ENCODE measurements at regions not wholly inside any gene's neighbourhood (a gene's known extent, or its start where the extent isn't known, plus 50 kb on each side); places are given as distances from the start of the nearest gene placed in this dataset.

- TF ChIP-seq ZSCAN20 (CRISPR knock-in tag; IDR thresholded peaks at IDR 0.05; ENCODE audit: borderline replicate concordance) (no peak), SMAD3 (CRISPR knock-in tag; IDR thresholded peaks at IDR 0.05) (no peak), ZNF234 (CRISPR knock-in tag; conservative IDR thresholded peaks at IDR 0.05) (no peak), SAP130 (CRISPR knock-in tag; IDR thresholded peaks at IDR 0.05; ENCODE audit: low read depth) (peak; percentile 65), ZNF747 (CRISPR knock-in tag; IDR thresholded peaks at IDR 0.05; ENCODE audit: borderline replicate concordance) (no peak), ZNF512B (CRISPR knock-in tag; IDR thresholded peaks at IDR 0.05; ENCODE audit: borderline replicate concordance) (no peak), PHB2 (IDR thresholded peaks at IDR 0.05; ENCODE audit: partially characterized antibody) (no peak), NR2F2 (IDR thresholded peaks at IDR 0.05; ENCODE audit: borderline replicate concordance, low read depth) (no peak), LCORL (IDR thresholded peaks at IDR 0.05) (no peak), LCORL (CRISPR knock-in tag; IDR thresholded peaks at IDR 0.05) (no peak), CENPT (CRISPR knock-in tag; IDR thresholded peaks at IDR 0.05; ENCODE audit: low read depth) (no peak), PBX3 (CRISPR knock-in tag; IDR thresholded peaks at IDR 0.05; ENCODE audit: borderline replicate concordance) (no peak), GLI4 (CRISPR knock-in tag; IDR thresholded peaks at IDR 0.05; ENCODE audit: borderline replicate concordance) (no peak), ZBTB33 (CRISPR knock-in tag; IDR thresholded peaks at IDR 0.05) (peak; percentile 82), HNF4G (IDR thresholded peaks at IDR 0.05; ENCODE audit: borderline replicate concordance, low read depth, low read length) (peak; percentile 53; the same call in 1 of the 2 replicates), HNF4G (CRISPR knock-in tag; IDR thresholded peaks at IDR 0.05; ENCODE audit: borderline replicate concordance, low read depth) (peak; percentile 29; the same call in 1 of the 2 replicates), MLXIP (CRISPR knock-in tag; IDR thresholded peaks at IDR 0.05; ENCODE audit: borderline replicate concordance) (no peak), DR1 (CRISPR knock-in tag; IDR thresholded peaks at IDR 0.05) (no peak), HIVEP1 (CRISPR knock-in tag; IDR thresholded peaks at IDR 0.05) (no peak), TGIF2 (CRISPR knock-in tag; IDR thresholded peaks at IDR 0.05) (no peak), TFAP4 (IDR thresholded peaks at IDR 0.05; ENCODE audit: borderline replicate concordance, low read depth) (peak; percentile 84; the same call in 1 of the 2 replicates), HMG20A (CRISPR knock-in tag; IDR thresholded peaks at IDR 0.05; ENCODE audit: borderline replicate concordance) (peak; percentile 65; the same call in 1 of the 2 replicates), FOXO1 (CRISPR knock-in tag; IDR thresholded peaks at IDR 0.05) (peak; percentile 61; the same call in 1 of the 2 replicates)
Observed at GRCh38 chr16:73149334-73149733, 101.4 kb upstream of the ZFHX3 start (continued).

Data from HepG2 (cell line).